Stimulated activated CD8-positive, alpha-beta memory T cell treated with anti-CD3 and anti-CD28 coated beads, Interleukin-7, amount 100 ng/mL, for 48 hours (primary cell): ENCODE measurements at regions not wholly inside any gene's neighbourhood (a gene's known extent, or its start where the extent isn't known, plus 50 kb on each side); places are given as distances from the start of the nearest gene placed in this dataset.
"Not testable (repeated sequence)": the region's sequence is repeated elsewhere in the genome, so short reads cannot be mapped to it uniquely, and the experiment has no call there.

Experiments used
- DNase-seq, 2 donors: peaks; one replicate each; pipeline ENCODE4 v3.0.0-alpha.2; 2020; ENCODE audit warnings: low read depth in 1 of 2; ENCODE audit errors: extremely low read depth in 1 of 2

GRCh38 chr1:38153778-38154470 lies 107.3 kb upstream of the POU3F1 start:
- no peak for DNase-seq

- no peak for DNase-seq
Observed at GRCh38 chr1:38153066-38153777, 106.6 kb upstream of the POU3F1 start.

- no peak for DNase-seq
Observed at GRCh38 chr1:38152351-38153065, 105.9 kb upstream of the POU3F1 start.

- no peak for DNase-seq
Observed at GRCh38 chr1:38151399-38151798, 104.8 kb upstream of the POU3F1 start.

- not testable (repeated sequence) for DNase-seq
Observed at GRCh38 chr1:38146079-38146478, 99.5 kb upstream of the POU3F1 start.

- no peak for DNase-seq
Observed at GRCh38 chr1:38142606-38143005, 96.0 kb upstream of the POU3F1 start.

- DNase-seq, result no peak
Observed at GRCh38 chr1:38141483-38141882, 94.9 kb upstream of the POU3F1 start.

GRCh38 chr1:38139738-38140487 lies 93.3 kb upstream of the POU3F1 start:
- DNase-seq, result no peak

- no peak for DNase-seq
Observed at GRCh38 chr1:38138498-38139233, 92.1 kb upstream of the POU3F1 start.

GRCh38 chr1:38137164-38137563 lies 90.6 kb upstream of the POU3F1 start:
- no peak for DNase-seq

GRCh38 chr1:38135625-38136414 lies 89.2 kb upstream of the POU3F1 start:
- no peak for DNase-seq

GRCh38 chr1:38134294-38134755 lies 87.7 kb upstream of the POU3F1 start:
- DNase-seq, result no peak

GRCh38 chr1:38133756-38134155 lies 87.2 kb upstream of the POU3F1 start:
- no peak for DNase-seq

GRCh38 chr1:38133304-38133703 lies 86.7 kb upstream of the POU3F1 start:
- DNase-seq, result no peak

- no peak for DNase-seq
Observed at GRCh38 chr1:38132681-38133080, 86.1 kb upstream of the POU3F1 start.

- no peak for DNase-seq
Observed at GRCh38 chr1:38131024-38131585, 84.5 kb upstream of the POU3F1 start.

- no peak for DNase-seq
Observed at GRCh38 chr1:38129971-38130370, 83.4 kb upstream of the POU3F1 start.

GRCh38 chr1:38129473-38129872 lies 82.9 kb upstream of the POU3F1 start:
- DNase-seq, result no peak

- no peak for DNase-seq
Observed at GRCh38 chr1:38128926-38129453, 82.4 kb upstream of the POU3F1 start.
